ENCODE measurements at regions not wholly inside any gene's neighbourhood (a gene's known extent, or its start where the extent isn't known, plus 50 kb on each side); places are given as distances from the start of the nearest gene placed in this dataset.
"Not testable (repeated sequence)": the region's sequence is repeated elsewhere in the genome, so short reads cannot be mapped to it uniquely, and the experiment has no call there.

- no peak for DNase-seq
These were observed 222.9 kb downstream of the NDUFA10 start for GRCh38 chr2:239802185-239802649.

DNA sequence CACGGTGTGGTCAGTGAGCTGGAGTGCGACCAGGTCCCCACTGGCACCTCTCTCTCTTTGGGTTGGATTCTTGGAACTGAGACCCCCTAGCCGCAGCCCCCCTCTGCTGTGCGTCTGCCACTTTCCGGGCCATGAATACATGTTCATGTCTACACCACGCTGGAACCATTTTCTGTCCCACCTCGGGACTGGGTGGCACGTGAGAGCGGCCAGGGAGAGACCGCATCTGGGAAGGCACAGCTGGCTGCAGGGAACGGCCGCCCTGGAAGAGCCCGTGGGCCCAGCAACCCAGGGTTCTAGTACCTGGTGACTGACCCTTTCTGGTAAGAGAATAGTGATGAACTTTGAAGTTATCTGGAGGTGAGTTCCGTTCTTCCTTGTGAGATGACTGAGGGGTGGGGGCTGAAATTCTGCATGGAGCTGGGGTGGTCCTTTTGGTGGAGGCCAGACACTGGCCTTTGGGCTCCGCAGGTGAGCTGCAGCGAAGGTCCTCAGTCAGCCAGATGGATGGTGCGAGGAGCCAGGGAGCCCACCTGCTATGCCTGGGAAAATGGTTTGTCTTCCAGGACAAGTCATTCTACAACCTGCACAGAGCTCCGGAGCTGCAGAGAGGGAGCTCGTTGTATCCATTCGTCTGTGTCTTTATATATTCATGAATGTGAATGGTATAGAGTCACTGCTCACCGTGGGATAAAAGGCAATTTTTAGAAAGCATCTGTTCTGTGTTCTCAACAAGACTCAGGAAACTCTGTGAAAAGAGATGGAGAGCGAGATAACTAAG, 223.5 kb downstream of the NDUFA10 start:
- DNase-seq: no peak

DNA sequence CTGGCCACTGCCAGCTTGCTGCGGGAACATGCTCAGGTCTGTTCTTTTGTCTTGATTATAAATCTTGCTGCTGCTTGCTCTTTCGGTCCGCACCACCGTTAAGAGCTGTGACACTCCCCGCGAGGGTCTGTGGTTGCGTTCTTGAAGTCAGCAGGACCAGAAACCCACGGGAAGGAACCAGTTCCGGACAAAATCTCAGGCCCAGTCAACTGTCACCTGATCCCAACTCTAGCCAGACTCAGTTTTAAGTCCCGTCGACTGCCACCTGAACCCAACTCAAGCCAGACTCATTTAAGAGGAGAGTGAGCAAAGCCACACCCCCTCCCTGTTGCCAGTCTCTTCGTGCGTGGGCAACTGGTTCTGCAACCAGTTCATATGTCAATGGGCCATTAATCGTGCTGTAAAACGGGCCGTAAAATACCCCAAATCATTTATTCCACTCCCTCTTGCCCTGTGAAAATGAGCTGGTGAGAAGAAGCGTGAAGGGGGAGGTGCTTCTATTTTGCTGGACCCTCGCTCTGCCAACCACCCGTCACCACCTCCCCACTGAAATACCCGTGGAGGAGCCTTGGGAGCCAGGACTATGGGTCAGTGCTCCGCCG, 224.3 kb downstream of the NDUFA10 start:
- DNase-seq: no peak

DNA sequence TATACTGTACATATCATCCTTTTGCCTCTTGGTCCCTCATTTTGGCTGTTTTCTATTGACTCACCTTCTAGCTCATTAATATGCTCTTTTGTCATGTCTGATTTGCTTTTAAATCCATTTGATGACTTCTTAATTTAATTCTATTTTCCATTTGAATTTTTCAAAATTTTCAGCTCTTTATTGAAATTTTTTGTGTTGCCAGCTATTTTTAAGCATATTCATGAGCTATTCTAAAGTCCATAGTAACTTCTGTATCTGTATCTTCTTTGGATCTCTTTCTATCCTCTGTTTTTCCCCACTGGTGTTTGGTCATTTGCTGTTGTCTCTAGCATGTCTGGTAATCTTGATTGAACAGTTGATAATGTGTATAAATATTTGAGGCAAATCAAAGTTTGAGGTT, 227.8 kb downstream of the NDUFA10 start:
- no peak for DNase-seq

GRCh38 chr2:239795761-239796160, 229.4 kb downstream of the NDUFA10 start:
- not testable (repeated sequence) for DNase-seq

GRCh38 chr2:239793836-239794235, 231.3 kb downstream of the NDUFA10 start:
- DNase-seq: no peak

DNA sequence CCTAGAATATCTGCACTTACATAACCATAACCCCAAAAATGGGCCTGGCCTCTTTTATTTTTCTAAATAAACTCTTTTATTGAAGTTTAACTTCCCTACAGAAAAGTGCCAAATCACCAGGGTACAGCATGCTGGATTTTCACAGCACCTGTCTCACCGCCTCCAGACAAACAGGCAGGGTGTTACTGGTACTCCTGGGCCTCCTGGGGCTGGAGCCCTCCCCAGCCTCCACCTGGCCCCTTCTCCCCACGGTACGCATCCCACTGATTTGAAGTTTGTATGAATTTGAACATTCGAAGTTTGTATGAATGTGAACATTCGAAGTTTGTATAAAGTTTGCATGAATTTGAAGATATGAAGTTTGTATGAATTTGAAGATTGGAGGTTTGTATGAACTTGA, 232.1 kb downstream of the NDUFA10 start:
- no peak for DNase-seq

GRCh38 chr2:239792405-239793084, 232.6 kb downstream of the NDUFA10 start:
- DNase-seq: no peak

- no peak for DNase-seq
These were observed 233.4 kb downstream of the NDUFA10 start for GRCh38 chr2:239791526-239792404.

GRCh38 chr2:239790721-239791120, 234.4 kb downstream of the NDUFA10 start:
- DNase-seq: no peak

GRCh38 chr2:239790313-239790712, 234.8 kb downstream of the NDUFA10 start:
- DNase-seq: no peak

GRCh38 chr2:239789711-239790110, 235.4 kb downstream of the NDUFA10 start:
- DNase-seq: no peak

DNA sequence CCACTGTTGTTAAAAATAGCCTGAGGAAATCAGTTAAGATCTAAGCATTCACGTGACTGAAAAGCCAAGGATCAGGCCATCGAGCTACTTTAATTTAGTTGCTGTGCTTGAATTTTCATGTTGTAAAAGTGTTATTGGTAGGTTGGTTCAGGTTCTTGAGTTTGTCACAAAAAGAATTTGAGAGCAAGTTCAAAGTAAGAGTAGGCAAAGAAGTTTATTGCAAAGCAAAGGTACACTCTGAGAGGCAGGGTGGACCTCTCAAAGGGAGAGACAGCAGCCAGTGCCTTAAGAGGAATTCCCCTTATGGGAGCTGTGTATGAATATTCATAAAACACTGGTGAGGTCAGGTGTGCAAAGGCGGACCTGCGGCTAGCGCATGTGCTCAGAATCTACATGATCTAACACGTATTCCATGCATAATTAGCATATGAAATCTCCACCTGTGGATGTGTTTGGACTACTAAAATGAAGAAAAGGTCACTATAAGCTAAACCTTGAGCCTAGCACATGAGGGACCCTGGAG, 236.5 kb downstream of the NDUFA10 start:
- DNase-seq: no peak

GRCh38 chr2:239787538-239788050, 237.5 kb downstream of the NDUFA10 start:
- no peak for DNase-seq

DNA sequence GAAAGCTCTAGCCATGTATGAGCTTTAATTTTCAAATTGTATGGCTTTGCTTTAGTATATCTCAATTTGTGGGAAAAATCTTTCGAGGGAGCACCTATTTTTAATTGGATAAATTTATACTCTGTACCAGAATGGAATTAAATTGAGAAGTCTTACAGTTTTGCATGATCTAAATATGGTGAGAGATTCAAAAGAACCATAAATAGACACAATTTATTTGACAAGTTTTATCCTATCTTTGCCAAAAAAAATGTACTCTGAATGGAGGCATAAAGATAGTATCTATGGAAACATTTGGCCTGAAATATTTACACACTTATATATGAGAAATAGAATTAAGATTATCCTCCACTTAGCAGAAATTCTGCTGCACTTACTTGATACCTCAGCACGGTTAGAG, 238.4 kb downstream of the NDUFA10 start:
- no peak for DNase-seq

DNA sequence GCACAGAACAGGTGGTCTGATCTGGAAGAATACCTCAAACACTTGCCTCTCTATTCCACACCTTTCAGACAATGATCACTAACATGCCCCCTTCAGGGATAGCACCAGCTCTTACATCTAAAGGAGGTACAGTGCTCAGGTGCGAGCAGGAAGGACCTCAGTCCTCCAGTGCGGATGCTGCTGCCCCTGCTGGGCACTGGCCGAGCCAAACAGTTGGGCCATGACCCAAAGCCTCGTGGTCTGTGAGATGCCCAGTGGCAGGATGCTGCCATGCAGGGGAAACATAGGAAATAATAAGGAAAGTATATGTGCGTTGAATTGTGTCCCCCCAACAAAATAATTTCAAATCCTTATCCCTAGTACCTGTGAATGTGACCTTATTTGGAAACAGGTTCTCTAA, 243.7 kb downstream of the NDUFA10 start:
- DNase-seq: no peak

DNA sequence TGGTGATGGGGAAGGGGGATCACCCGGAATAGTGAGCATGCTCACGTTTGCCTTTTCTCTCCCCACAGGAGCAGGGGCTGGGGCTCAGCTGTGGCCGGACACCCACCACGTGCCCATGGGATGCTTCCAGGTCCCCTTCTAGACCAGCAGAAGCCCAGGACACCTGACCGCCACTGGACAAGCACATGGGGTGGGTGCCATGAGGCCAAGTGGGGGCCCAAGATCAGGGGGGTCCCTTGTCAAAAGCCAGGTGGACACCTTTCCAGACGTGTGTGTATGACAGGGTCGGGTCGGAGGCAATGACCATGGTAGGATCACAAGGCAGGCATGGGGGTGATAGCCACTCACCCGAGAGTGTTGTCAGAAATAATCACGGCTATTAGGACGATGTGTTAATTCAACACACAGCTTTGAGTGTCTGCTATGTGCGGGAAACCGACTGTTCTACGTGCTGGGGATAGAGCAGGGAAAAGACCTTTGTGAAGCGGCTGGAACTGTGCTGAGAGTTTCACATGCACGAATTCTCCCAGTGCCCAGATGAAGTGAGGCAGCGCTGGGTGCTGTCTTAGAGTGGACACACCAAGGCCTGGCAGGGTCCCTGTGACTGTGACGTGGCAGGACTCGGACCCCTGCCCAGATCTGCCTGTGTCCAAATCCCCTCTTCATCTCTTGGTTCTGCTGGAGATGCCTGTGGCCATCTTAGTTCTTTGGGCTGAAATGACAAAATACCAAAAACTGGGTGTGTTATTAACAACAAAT, 244.7 kb downstream of the NDUFA10 start:
- no peak for DNase-seq

DNA sequence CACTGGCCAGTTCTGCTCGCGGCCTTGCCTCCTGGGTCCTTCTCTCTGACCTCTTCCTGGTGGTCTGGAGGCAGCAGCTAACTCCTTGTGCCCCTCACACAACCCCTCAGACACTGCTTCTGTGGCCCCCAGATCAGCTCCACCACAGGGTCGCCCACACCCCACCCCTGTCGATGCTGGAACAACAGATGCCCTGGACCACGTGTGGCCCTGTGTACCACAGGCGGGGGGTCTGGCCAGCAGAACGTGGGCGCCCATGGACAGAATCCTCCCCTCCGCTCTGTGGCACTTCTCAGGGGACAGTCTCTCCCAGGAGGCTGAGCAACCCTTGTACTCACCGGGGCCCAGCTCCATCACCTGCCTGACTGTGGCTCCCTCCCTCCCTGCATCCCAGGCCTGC, 245.6 kb downstream of the NDUFA10 start:
- DNase-seq: no peak

DNA sequence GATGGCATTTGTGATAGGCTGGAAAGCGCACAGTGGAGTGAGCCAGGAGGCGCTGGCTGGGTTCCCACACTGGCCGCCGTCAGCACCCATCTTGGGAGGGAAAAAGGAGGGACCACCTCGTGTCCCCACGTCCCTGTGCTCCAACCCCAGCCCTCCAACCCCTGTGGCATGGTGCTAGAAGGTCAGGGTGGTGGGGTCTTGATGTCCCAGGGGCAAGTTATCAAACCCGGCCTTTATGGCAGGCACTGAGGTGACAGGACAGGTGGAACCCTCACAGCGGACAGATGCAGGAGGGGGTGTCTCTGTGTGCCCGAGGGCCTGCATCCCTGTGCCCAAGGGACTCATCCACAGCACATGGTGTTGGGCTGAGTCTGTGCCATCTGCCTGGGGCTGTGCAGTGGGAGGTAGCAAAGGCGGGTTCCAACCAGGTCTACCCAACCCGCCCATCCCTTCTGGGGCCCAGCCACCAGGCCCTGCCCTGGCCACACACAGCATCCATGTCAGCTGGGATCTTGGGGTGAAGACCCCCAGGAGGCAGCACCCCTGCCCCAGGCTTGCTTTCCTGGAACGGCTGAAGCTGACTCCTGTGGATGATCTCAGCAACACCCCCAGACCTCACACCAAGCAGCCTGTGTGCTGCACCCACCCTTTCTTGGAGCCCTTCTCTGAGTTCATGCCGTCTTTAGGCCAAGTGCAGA, 246.1 kb downstream of the NDUFA10 start:
- no peak for DNase-seq

GRCh38 chr2:239778042-239778851, 246.9 kb downstream of the NDUFA10 start:
- DNase-seq: no peak

Data from dermis blood vessel endothelial cell (primary cell).